HFF-Myc (cell line): ENCODE measurements at regions not wholly inside any gene's neighbourhood (a gene's known extent, or its start where the extent isn't known, plus 50 kb on each side); places are given as distances from the start of the nearest gene placed in this dataset.

Experiments
- DNase-seq: peaks from one replicate; pipeline ENCODE4 v3.0.0-alpha.2; 2011; ENCODE audit warnings: low read depth; ENCODE audit errors: extremely low read depth
- H3K4me3 ChIP-seq: replicated peaks from 2 replicates; pipeline ENCODE4 v1.5.1; 2011; ENCODE audit warnings: low read depth, mild to moderate bottlenecking, control low read depth, low read length
- TF ChIP-seq, protein P1 (sequence below): IDR thresholded peaks from 2 replicates; pipeline ENCODE4 v1.5.1; 2012; ENCODE audit warnings: mild to moderate bottlenecking, low read depth, low read length, control low read depth; ENCODE audit errors: missing control alignments

DNA sequence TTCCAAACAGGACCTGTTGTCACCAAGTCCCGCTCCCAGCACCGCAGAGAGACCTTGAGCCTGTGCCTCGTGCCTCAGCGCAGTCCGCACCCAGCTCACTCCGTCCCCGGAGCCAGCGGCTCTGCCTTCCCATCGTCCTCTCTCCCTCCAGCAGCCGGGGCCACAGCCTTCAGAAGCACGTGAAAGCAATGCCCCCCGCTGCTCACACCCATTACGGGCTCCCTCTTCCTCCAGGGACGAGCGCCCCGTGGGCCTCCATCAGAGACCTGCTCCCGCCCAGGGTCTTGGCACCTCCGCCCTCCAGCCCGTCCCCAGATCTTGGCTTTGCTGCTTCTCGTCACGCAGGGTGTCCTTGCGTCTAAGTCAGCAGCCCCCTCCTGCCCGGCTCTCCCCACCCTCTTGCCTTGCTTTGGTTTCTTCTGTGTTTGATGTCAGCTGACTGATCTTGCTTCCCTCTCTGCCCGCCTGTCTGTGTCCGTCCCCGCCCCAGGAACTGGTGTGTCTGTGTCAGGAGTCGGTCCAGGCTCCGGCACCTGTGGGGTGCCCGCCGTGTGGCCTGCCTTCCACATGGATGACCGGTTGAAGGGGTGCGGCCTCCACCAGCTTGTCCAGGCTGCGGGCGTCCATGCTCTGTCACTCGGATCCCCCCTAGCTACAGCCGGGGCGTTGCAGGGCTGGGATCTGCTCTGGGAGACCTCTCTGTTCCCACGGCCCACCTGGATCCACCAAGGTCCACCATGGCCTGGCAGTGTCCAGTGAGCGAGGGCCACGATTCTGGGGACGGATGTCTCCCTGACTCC, 61.9 kb downstream of the FOXL3 start:
- TF ChIP-seq, protein P1, sequence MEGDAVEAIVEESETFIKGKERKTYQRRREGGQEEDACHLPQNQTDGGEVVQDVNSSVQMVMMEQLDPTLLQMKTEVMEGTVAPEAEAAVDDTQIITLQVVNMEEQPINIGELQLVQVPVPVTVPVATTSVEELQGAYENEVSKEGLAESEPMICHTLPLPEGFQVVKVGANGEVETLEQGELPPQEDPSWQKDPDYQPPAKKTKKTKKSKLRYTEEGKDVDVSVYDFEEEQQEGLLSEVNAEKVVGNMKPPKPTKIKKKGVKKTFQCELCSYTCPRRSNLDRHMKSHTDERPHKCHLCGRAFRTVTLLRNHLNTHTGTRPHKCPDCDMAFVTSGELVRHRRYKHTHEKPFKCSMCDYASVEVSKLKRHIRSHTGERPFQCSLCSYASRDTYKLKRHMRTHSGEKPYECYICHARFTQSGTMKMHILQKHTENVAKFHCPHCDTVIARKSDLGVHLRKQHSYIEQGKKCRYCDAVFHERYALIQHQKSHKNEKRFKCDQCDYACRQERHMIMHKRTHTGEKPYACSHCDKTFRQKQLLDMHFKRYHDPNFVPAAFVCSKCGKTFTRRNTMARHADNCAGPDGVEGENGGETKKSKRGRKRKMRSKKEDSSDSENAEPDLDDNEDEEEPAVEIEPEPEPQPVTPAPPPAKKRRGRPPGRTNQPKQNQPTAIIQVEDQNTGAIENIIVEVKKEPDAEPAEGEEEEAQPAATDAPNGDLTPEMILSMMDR = no peak
- no peak for DNase-seq

DNA sequence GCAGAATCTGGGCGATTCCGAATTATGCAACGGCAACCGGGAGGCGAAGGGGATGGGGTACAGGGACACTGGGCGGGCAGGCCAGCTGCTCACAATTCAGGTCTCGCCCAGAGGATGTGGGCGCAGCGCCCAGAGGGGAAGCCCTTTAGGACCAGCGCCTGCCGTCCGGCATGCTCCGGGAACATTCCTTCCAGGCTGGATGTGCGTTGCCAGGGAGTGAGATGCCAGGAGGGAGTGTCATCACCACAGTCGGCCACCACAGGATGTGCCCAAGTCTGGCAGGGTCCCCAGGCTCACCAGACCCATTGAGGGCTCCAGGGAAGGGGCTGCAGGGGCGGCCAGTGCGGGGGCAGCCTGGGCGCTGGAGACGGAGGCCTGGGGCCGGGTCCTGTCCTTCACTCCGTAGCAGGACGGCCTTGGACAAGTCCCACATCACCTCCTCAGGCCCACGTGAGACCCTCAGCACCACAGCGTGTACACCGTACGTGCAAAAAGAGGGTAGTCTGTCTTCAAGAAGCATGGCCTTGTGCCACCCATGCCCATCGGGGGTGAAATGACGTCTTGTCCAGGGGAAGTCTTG, 63.9 kb downstream of the FOXL3 start:
- H3K4me3 ChIP-seq = no peak overlapping the region
- TF ChIP-seq, protein P1 = no peak
- no peak for DNase-seq

More for the DNA sequence above, 61.9 kb downstream of the FOXL3 start:
- H3K4me3 ChIP-seq = no peak overlapping the region

DNA sequence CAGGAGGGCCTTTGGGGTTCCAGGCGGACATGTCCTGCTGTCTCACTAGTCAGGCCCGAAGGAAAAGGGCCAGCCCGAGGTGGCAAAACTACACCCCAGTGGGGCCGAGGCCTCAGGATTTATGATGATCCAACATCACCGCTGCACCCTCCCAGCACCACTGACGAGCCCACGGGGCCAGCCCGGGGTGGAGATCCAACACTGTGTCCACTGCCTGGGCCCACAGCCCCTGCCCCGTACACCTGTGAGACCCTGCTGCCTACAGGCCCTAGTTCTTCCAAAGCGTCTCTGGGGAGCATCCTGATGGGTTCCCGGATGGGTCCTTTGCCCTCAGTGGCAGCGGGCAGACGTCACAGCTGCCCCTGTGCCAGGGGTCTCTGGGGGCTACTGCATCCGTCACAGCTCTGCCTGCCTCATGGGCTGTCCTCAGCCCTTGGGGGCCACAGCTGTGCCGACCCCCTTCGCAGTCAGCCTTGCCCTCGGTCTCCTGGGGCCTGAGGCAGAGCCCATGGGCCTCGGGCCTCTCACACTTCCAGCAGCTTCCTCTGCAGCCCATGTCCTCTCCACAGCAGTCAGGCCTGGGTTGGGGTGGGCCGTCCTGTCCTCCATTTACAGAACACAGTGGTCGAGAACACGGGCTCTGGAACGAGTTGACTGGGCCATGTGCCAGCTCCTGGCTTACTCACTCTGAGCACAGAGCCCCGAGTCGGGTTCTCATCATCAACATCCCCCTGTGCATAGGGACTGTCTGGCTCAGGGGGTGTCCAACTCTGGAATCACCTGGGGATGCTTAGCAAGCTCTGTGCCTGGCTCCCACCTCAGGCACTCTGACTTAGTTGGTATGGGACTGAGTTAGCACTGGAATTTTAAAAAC, 64.9 kb downstream of the FOXL3 start:
- no peak for DNase-seq
- TF ChIP-seq, protein P1 = no peak
- H3K4me3 ChIP-seq = no peak overlapping the region

DNA sequence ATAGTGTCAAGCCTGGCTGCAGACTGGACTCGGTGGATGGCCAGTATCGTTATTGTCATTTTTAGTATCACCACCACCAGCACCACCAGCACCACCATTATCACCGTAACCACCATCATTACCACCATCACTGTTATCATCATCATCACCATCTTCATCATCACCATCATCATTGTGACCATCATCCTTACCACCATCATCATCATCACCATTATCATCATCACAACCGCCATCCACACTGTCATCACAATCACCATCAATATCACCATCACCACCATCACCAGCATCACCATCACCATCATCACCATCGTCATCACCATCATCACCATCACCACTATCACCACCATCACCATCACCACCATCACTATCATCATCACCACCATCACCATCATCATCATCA, 65.6 kb downstream of the FOXL3 start:
- TF ChIP-seq, protein P1 = no peak
- H3K4me3 ChIP-seq = no peak overlapping the region
- DNase-seq = no peak

DNA sequence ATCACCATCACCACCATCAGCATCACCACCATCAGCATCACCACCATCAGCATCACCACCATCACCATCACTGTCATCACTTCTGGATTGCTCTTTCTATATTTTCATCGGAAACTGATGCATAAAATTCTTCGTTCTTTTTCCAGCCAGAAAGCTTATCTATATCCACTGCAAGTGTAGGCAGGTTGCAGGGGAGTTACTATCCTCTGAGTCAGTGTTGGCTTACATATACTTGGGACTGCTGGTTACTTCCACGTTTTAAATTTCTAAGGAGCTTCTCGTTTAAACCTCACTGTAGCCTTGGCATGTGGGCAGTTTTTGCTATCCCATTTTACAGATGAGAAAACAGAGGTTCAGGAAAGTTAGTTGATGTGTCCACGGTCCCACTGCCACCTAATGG, 66.1 kb downstream of the FOXL3 start:
- no peak overlapping the region for H3K4me3 ChIP-seq
- no peak for DNase-seq

More for the DNA sequence above, 66.1 kb downstream of the FOXL3 start:
- TF ChIP-seq, protein P1 = no peak
